ENCODE measurements at regions not wholly inside any gene's neighbourhood (a gene's known extent, or its start where the extent isn't known, plus 50 kb on each side); places are given as distances from the start of the nearest gene placed in this dataset.

- FAIRE-seq, result no peak
These were observed 87.2 kb upstream of the ZEB2 start for GRCh38 chr2:144607099-144607498.

- FAIRE-seq, result no peak
These were observed 86.7 kb upstream of the ZEB2 start for GRCh38 chr2:144606466-144607095.

GRCh38 chr2:144605231-144605840 is 85.4 kb upstream of the ZEB2 start:
- FAIRE-seq, result no peak

GRCh38 chr2:144603334-144603733 is 83.4 kb upstream of the ZEB2 start:
- no peak for FAIRE-seq

DNA sequence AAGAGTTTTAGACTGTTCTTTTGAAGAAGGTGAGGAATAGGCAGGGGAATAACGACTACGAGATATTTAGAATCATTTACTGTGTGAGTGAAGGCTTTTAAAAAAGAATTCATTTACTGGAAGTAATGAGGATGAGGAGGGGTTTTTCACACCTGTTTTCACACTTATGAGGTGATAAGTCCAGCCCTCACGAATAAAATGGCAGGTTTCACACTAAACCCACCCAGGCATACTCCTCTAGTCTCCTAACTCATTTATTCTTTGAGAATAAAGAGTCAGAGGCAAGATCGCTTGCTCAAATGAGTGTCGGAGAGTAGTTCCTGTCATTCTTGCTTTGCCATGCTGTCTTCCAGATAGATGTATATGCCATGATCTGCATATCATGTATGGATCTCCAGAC is 79.0 kb upstream of the ZEB2 start:
- no peak for FAIRE-seq

DNA sequence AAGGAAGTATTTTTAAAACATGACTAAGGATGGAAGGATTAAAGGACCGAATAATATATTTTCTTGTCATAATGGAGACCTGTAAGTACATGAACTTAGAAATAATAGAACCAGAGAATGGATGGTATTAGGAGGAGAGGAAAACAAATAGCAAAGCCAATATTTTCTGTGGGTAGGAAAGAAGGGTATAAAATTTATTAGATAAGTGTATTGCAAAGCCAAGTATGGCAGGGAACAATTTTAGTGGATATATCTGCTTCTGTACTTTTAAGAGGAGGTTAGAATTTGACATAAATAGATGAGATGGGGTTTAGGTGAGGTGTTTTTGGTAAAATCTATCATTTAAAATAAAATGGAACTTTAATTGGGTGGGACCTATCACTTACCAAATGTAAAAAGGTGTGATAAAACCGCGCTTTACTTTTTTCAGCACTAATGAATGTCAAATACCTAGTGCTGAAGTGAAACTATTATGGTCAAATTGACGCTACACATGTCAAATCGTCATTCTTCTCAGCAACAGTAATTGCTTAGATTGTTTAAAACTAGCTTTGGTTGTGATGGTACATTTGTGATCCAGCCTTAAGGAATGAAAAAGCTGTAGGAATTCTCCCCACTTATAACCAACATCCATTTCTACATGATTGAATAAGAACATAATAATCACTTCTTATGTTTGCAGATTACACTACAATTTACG is 78.1 kb upstream of the ZEB2 start:
- FAIRE-seq, result no peak

DNA sequence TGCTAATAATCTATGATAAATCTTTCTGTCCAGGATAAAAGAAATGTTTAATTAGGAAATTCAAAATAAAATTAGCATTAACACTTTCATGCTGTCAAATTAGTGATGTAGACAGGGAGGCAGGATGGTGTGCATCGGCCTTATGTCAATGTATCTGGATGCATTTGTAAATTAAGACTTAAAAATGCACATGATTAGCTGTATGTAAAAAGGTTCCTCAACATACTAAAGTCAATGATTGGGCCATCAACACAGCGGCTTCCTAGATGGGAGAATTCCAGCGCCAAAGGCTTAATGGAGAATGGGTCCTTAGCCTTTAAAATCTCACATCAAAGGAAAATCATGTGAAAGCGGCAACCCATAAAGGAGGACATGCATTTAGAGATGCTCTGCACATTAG is 77.5 kb upstream of the ZEB2 start:
- no peak for FAIRE-seq

- no peak for FAIRE-seq
These were observed 76.4 kb upstream of the ZEB2 start for GRCh38 chr2:144596073-144596871.

GRCh38 chr2:144595686-144596072 is 75.8 kb upstream of the ZEB2 start:
- no peak for FAIRE-seq

- FAIRE-seq, result no peak
These were observed 75.4 kb upstream of the ZEB2 start for GRCh38 chr2:144595279-144595678.

GRCh38 chr2:144593803-144594202 is 73.9 kb upstream of the ZEB2 start:
- FAIRE-seq, result no peak

DNA sequence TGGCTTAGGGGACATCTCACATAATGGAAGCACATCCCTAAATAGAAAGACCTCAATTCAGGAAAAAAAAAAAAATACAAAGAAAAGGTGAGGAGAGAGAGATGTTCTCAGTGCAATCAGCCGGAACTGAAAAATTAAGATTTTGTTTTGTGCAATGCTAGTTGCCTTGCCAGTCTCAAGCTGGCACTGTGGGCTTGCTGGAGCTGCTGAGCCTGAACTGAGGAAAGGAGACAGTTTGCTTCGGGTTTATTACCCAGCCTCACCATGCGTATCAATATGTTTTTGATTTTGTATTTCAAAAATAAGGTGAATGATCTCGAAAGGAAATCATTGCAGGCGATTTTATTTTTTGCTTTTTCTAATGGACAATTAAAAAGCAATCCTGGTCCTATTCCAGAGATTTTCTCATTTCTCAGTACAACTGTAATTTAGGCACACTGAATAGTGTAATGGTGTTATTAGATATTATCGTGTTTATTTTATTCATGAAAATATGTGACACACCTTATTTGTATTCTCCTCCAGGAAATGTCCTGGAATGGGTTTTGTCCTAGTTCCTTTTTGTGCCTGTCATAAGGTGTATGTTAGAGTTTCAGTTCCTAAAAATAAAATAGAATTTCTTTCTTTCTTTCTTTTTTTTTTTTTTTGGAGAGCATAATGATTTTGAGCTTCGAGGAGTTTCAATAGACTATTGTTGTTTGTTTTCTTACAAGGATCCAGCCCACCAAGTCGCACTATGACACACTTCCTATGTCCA is 72.8 kb upstream of the ZEB2 start:
- FAIRE-seq, result no peak

GRCh38 chr2:144587306-144587705 is 67.4 kb upstream of the ZEB2 start:
- FAIRE-seq, result no peak

DNA sequence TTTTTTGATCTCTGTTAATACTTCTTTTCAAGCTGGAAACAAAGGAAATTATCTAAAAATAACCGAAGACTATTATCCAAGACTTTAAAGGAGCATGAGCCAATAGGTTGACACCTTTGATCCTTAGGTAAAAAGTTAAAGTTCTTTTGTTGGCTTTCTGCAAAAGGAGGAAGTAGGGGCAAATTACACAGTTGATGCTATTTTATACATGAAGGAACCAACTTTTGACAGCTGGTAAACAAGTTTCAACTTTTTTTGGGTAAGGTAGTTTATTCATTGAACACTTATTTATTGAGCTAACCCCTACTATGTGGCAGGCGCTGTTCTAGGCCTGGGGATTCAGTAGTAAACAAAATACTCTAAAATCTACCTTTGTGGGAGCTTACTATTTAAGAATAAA is 66.6 kb upstream of the ZEB2 start:
- no peak for FAIRE-seq

- no peak for FAIRE-seq
These were observed 64.0 kb upstream of the ZEB2 start for GRCh38 chr2:144583741-144584453.

- no peak for FAIRE-seq
These were observed 63.4 kb upstream of the ZEB2 start for GRCh38 chr2:144583381-144583729.

DNA sequence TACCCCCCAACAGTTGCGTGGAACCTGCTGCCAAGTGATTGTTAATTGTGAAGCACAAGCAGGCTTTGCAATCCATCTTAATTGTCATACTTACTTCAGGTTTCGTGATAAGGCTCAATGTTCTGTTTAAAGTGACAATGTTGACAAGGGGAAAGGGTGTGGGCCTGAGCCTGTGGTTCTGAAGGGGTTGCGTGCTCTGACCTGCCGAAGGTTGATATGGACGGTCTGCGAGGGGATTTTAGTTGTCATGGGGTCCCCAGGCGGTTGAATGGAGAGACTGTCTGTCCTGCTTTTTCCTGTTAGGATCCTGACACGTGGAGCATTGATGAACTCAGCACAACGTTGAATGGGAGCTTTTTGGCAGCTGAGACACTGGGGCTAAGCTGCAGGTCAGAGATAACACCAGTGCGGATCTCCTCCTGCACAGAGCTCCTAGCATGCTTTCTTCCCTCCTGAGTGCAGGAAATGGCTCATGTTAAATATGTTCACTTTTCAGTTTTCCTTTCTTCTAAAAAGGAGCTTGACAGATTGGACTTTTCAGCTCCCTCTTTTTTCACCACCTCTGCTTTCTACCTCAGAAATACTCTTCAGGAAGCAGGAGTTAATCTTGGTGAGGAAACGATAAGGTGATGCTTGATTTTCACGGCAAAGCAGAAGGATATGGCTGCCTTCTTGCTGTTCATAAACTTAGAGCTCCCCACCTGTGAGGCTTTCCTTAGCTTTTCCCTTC is 62.9 kb upstream of the ZEB2 start:
- FAIRE-seq, result no peak

- FAIRE-seq, result no peak
These were observed 60.7 kb upstream of the ZEB2 start for GRCh38 chr2:144580521-144581161.

DNA sequence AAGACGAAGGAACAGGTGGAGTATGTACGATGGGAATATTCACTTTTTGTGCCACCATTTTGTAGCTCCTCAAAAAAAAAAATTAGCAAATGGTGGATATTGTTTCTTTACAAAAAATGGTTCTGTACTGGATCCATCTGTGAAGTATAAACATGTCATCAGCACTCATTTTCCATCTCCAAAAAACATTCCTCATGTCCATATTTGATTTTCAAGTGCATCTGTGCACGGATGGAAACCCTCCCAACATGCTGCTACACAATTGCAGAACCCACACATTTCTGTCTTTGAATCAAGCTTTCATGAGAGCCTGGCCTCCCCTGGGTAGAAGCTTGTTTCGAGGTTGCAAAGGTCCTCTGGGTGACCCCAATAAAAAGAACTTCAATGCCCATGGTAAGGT is 59.6 kb upstream of the ZEB2 start:
- no peak for FAIRE-seq

DNA sequence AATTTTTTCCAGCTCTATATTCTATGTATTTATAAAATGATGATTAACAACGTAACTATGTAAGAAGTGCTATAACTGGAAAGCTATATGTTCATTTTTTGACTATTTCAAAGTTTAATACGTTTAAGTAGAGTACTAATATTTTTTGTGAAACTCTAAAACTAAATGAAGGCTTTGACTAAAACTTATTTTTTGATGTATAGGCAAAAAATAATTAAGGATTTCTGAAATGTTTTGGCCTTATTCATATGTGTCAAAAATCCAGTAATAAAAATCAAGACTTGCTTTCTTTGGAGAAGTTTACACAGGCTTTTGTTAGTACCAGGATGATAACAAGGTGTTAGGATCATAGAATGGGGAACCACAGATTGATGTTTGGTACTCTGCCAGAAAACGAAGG is 58.2 kb upstream of the ZEB2 start:
- no peak for FAIRE-seq

- no peak for FAIRE-seq
These were observed 53.1 kb upstream of the ZEB2 start for GRCh38 chr2:144572977-144573376.

All from colon (tissue), 2 donors.